ENCODE measurements at regions not wholly inside any gene's neighbourhood (a gene's known extent, or its start where the extent isn't known, plus 50 kb on each side); places are given as distances from the start of the nearest gene placed in this dataset.

DNA sequence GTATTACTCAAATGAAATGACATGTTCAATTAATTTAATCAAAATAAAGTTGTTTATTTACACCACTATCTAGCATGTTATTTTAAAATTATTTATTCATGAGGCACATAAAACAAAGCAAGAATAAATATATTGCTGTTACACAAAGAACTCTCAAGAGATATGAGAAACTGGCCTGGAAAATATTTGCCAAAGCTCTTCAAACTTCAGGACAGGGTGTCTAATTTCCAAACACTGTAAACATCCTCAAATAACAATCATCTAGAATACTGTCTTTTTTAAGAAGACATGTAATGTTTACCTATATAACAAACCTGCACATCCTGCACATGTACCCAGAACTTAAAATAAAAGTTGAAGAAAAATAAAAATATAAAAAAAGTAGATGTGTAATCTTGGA lies 876.6 kb downstream of the TUSC7 start:
- TF ChIP-seq CTCF (IDR thresholded peaks at IDR 0.05), result no peak
- TF ChIP-seq POLR2A (IDR thresholded peaks at IDR 0.05), result no peak

Data from lower leg skin (tissue), 3 donors.